ENCODE measurements at regions not wholly inside any gene's neighbourhood (a gene's known extent, or its start where the extent isn't known, plus 50 kb on each side); places are given as distances from the start of the nearest gene placed in this dataset.

- TF ChIP-seq CTCF (IDR thresholded peaks at IDR 0.05), result no peak
- TF ChIP-seq ZFX (IDR thresholded peaks at IDR 0.05; ENCODE audit: borderline replicate concordance), result no peak
Measured at GRCh38 chr1:239031310-239031709, 355.1 kb upstream of the CHRM3 start.

Data from 22Rv1 (cell line).